CD1c-positive myeloid dendritic cell (primary cell): ENCODE measurements at regions not wholly inside any gene's neighbourhood (a gene's known extent, or its start where the extent isn't known, plus 50 kb on each side); places are given as distances from the start of the nearest gene placed in this dataset.

ENCODE experiments used
- DNase-seq: peaks from one replicate; pipeline ENCODE4 v3.0.0-alpha.2; 2016; ENCODE audit errors: extremely low spot score

DNA sequence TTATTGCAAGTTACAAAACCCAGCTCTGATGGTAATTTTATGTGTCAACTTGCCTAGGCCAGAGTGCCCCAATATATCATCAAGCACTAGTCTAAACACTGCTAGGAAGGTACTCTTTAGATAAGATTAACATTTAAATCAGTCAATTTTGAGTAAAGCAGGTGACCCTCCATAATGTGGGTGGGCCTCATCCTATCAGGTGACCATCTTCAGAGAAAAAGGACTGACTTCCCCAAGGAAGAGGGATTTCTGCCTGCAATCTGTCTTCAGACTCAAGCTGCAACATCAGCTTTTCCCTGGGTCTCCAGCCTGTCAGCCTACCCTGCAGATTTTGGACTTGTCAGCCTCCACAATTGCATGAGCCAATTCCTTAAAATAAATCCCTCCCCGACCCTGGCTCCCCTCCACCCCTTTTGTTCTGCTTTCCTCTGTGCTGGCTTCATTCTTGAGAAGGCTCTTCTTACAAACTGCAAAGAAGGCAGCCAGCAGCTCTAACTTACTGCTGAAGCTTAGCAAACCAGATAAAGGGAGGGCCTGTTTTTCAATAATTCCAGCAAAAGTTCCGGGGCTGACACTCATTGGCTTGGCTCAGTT is 56.4 kb upstream of the RUNX3 start:
- peak; percentile 44 for DNase-seq

- no peak for DNase-seq
Measured at GRCh38 chr1:24985737-24986136, 55.7 kb upstream of the RUNX3 start.

DNA sequence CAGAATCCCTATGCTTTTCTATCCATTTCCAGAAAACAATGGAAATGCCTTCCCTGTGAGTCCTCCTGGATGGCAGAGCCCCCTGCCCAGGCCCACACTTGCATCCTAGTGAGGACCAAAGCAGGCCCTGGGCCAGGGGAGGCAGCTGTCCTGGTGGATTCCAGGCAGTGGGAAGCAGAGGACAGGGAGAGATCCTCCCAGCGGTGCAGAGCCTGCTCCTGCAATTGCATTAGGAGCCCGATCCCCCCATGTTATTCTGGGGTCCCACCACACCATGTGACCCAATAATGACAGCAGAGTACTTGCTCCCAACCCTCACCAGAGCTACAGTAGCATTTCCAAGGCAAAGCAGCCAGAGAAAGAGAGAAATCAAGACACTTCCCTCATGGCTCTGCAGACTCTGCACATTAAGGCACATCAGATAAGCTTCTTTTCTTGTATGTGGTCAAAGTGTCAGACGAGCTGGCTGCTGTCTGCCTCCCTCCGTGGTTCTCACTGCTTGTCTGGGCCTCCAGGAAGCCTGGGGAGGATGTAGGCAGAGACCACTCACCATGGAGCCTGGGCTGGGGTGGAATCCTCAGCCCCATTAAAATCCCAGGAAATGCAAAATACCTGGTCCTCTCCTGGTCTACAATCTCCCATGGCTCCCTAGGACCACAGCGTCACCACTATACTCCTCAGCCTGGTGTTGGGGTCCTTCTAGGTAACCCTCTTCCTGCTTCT is 54.9 kb upstream of the RUNX3 start:
- DNase-seq = no peak

- DNase-seq = no peak
Measured at GRCh38 chr1:24984300-24984699, 54.2 kb upstream of the RUNX3 start.

DNA sequence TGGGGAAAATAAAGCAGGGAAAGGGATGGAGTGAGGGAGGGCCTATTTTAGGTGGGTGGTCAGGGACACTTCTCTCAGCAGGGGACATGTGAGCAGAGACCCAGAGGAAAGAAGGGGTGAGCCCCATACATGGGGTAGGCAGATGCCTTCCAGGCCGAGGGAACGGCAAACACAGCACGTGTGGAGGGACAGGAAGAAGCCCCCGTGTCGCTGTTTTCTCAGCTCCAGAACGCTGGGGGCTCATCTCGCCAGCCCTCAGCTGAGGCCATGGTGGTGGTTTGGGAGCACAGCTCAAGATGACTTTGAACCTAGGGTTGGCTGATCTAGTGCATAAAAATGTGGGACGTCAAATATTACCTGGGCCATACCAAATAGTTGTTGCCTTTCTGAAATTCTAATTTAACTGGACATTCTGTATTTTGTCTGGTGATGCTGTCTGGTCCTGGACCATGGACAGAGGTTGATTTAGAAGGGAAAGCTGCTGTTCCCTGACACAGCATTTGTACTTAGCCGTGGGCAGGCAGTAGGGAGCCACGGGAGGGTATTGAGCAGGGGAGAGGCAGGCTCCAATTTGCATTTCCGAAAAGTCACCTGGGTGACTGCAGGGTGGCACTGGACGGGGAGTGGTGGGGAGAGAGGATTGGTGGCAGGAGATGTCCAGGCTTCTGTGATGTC is 53.1 kb upstream of the RUNX3 start:
- no peak for DNase-seq

GRCh38 chr1:24981631-24982005 is 51.5 kb upstream of the RUNX3 start:
- DNase-seq = no peak

DNA sequence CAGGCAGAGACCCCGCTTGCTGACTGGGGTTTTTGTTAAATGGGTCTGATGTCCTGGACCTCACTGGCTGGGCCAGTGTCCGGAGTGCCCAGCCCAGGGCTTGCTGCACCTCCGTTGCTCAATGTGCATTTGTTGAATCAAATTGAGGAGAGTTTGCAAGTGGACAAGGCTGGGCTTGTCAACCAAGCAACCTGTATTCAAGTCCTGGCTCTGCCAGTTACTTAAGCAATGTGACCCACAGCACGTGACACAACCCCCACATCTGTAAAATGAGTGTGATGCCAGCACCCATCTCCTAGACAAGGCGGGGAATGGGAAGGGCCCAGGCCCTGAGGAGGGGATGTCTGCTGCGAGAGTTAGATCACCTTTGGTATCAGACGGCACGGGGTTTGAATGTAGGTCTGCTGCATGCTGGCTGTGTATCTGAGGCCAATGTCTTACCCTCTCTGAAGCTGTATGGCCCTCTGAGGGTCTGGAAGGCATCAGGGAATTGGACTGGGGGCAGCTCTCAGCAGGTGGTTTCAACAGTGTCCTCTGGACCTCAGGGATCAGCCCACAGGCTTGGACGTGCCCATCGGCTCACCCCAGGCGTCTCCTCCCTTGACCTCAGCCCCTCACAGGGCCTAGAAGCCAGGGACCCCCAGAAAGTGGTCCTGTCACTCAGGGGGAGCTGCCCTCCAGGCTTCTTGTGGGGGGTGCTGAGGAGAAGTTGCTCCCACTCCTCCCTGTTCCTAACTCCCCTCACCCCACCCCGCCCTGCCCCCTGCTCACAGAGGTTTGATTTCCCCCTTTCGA is 51.0 kb upstream of the RUNX3 start:
- DNase-seq = no peak
